Chondrocyte (in vitro differentiated cells): ENCODE measurements at regions not wholly inside any gene's neighbourhood (a gene's known extent, or its start where the extent isn't known, plus 50 kb on each side); places are given as distances from the start of the nearest gene placed in this dataset.

Experiments
- DNase-seq: peaks from one replicate; pipeline ENCODE4 v3.0.0; 2021; ENCODE audit warnings: mixed read lengths, low spot score
- H3K27ac Mint-ChIP-seq: one replicate; pipeline ENCODE4 v1.8.0; 2021; ENCODE audit warnings: mild to moderate bottlenecking, moderate library complexity, mixed read lengths; ENCODE audit not compliant: unreplicated experiment
- H3K27me3 Mint-ChIP-seq: 2 replicates; pipeline ENCODE4 v1.8.0; 2021; ENCODE audit warnings: low read depth, mixed read lengths
- H3K36me3 Mint-ChIP-seq: 2 replicates; pipeline ENCODE4 v1.8.0; 2021; ENCODE audit warnings: low read depth, mixed read lengths
- H3K4me1 Mint-ChIP-seq: 2 replicates; pipeline ENCODE4 v1.8.0; 2021; ENCODE audit warnings: low read depth, mild to moderate bottlenecking, mixed read lengths
- H3K4me3 Mint-ChIP-seq: one replicate; pipeline ENCODE4 v1.8.0; 2021; ENCODE audit warnings: mild to moderate bottlenecking, moderate library complexity, mixed read lengths; ENCODE audit not compliant: unreplicated experiment
- H3K9me3 Mint-ChIP-seq: 2 replicates; pipeline ENCODE4 v1.8.0; 2021; ENCODE audit warnings: low read depth, mixed read lengths
- CTCF ChIP-seq: fragments of 200-600 bp; sonication (generic); IDR thresholded peaks from 2 replicates; pipeline ENCODE4 v1.5.0; 2021; ENCODE audit warnings: antibody characterized with exemption, mild to moderate bottlenecking, moderate library complexity

- H3K27me3 Mint-ChIP-seq, result peaks cover 4% of the 10 kb centered on the region
- H3K9me3 Mint-ChIP-seq, result no peaks in the 10 kb centered on the region
- TF ChIP-seq CTCF, result no peak
- no peak overlapping the region for H3K27ac Mint-ChIP-seq
- H3K4me3 Mint-ChIP-seq, result no peak overlapping the region
- H3K36me3 Mint-ChIP-seq, result no peaks in the 10 kb centered on the region
- H3K4me1 Mint-ChIP-seq, result no peaks in the 10 kb centered on the region
- DNase-seq, result no peak
These were observed 871.8 kb downstream of the IPMK start for GRCh38 chr10:57395923-57396322.

GRCh38 chr10:57367412-57367811 is 900.3 kb downstream of the IPMK start:
- Mint-ChIP-seq H3K27ac (no peak overlapping the region), H3K36me3 (no peaks in the 10 kb centered on the region), H3K4me1 (no peaks in the 10 kb centered on the region)

GRCh38 chr10:57362811-57363210 is 904.9 kb downstream of the IPMK start:
- Mint-ChIP-seq H3K36me3 (no peaks in the 10 kb centered on the region), H3K4me1 (no peaks in the 10 kb centered on the region), H3K27ac (no peak overlapping the region), H3K9me3 (no peaks in the 10 kb centered on the region), H3K4me3 (no peak overlapping the region), H3K27me3 (peaks cover 4% of the 10 kb centered on the region)
- no peak for TF ChIP-seq CTCF
- DNase-seq, result no peak

More at GRCh38 chr10:57367412-57367811, 900.3 kb downstream of the IPMK start:
- Mint-ChIP-seq H3K27me3 (peaks cover 5% of the 10 kb centered on the region), H3K4me3 (no peak overlapping the region), H3K9me3 (no peaks in the 10 kb centered on the region)
- no peak for DNase-seq
- TF ChIP-seq CTCF, result no peak

GRCh38 chr10:57353403-57354003 is 914.2 kb downstream of the IPMK start:
- no peaks in the 10 kb centered on the region for H3K27me3 Mint-ChIP-seq
- no peaks in the 10 kb centered on the region for H3K36me3 Mint-ChIP-seq
- H3K4me1 Mint-ChIP-seq, result no peaks in the 10 kb centered on the region
- DNase-seq, result no peak
- H3K9me3 Mint-ChIP-seq, result peaks cover 6% of the 10 kb centered on the region
- no peak overlapping the region for H3K27ac Mint-ChIP-seq
- no peak overlapping the region for H3K4me3 Mint-ChIP-seq
- no peak for TF ChIP-seq CTCF

- Mint-ChIP-seq H3K9me3 (peaks cover 10% of the 10 kb centered on the region), H3K27me3 (no peaks in the 10 kb centered on the region), H3K4me3 (no peak overlapping the region), H3K36me3 (no peaks in the 10 kb centered on the region), H3K27ac (no peak overlapping the region), H3K4me1 (no peaks in the 10 kb centered on the region)
- no peak for TF ChIP-seq CTCF
- DNase-seq, result peak; percentile 72
These were observed 916.6 kb downstream of the IPMK start for GRCh38 chr10:57351076-57351475.
